ENCODE measurements at regions not wholly inside any gene's neighbourhood (a gene's known extent, or its start where the extent isn't known, plus 50 kb on each side); places are given as distances from the start of the nearest gene placed in this dataset.

DNA sequence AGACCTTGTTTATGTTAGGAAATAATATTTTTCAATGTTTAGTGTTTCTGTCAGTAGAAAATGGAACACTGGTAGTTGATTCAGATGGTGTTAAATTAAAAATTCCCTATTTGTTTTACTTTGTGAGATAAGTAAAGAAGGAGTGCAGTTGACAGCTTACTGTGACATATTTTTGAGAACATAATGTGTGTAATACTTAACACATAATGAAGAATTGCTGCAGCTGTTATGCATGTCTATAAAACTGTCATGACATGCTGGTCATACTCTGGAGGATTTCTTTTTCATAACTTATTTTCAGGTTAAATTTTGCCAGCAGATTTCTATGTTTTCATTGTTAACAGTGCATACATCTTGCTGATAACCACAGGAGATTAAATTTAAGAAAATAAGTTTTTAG lies 296.1 kb downstream of the CTH start:
- no peak for FAIRE-seq
- Histone ChIP-seq H3K27ac (ENCODE audit: low read depth in 2 of 2, low read length in 2 of 2) (no peak overlapping the region), H3K36me3 (ENCODE audit: control insufficient read depth in 2 of 3, insufficient read depth in 3 of 3, low read length in 3 of 3) (no peaks in the 10 kb centered on the region), H3K4me1 (ENCODE audit: control insufficient read depth in 2 of 3, insufficient read depth in 2 of 3, low read depth in 1 of 3, low read length in 3 of 3) (no peaks in the 10 kb centered on the region), H3K4me3 (ENCODE audit: low read length in 3 of 3) (peak overlapping the region in 2 of 3 donors; percentile 75 to 81), H3K9me3 (ENCODE audit: control insufficient read depth in 2 of 3, insufficient read depth in 1 of 3, low read length in 3 of 3) (no peaks in the 10 kb centered on the region), H3K9ac (ENCODE audit: low read length in 3 of 3) (peak overlapping the region in 1 of 3 donors; percentile 21), H3K27me3 (ENCODE audit: control insufficient read depth, insufficient read depth, low read length) (no peaks in the 10 kb centered on the region)
- intact Hi-C loops (cut with DNase I) = no loop called here
- TF ChIP-seq, protein P1, sequence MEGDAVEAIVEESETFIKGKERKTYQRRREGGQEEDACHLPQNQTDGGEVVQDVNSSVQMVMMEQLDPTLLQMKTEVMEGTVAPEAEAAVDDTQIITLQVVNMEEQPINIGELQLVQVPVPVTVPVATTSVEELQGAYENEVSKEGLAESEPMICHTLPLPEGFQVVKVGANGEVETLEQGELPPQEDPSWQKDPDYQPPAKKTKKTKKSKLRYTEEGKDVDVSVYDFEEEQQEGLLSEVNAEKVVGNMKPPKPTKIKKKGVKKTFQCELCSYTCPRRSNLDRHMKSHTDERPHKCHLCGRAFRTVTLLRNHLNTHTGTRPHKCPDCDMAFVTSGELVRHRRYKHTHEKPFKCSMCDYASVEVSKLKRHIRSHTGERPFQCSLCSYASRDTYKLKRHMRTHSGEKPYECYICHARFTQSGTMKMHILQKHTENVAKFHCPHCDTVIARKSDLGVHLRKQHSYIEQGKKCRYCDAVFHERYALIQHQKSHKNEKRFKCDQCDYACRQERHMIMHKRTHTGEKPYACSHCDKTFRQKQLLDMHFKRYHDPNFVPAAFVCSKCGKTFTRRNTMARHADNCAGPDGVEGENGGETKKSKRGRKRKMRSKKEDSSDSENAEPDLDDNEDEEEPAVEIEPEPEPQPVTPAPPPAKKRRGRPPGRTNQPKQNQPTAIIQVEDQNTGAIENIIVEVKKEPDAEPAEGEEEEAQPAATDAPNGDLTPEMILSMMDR (IDR thresholded peaks at IDR 0.05; ENCODE audit: borderline replicate concordance, extremely low read depth, insufficient read depth) = no peak
- DNase-seq = peak in 2 of 5 donors; percentile 27 to 50

DNA sequence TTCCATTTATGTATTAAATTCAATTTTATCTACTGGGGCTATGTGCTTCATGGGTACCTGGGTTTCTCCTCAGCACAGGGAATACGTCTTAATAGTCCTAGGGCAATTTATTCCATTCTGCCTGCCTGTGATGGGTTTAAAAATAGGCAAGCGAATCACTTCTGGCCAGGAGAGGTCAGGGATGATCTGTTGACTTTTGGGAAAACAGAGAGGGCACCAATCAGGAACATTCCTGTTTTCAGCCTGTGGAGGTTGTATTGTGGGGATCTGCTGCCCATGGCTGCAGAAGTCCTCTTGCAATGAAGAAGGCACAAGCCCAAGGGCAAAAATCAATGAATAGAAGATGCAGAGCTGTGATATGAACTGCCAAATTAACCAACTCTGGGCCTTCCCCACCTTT lies 303.1 kb downstream of the CTH start:
- DNase-seq = no peak
- Histone ChIP-seq H3K9me3 (ENCODE audit: control insufficient read depth in 2 of 3, insufficient read depth in 1 of 3, low read length in 3 of 3) (no peaks in the 10 kb centered on the region), H3K4me3 (ENCODE audit: low read length in 3 of 3) (no peak overlapping the region), H3K27me3 (ENCODE audit: control insufficient read depth, insufficient read depth, low read length) (no peaks in the 10 kb centered on the region), H3K27ac (ENCODE audit: low read depth in 2 of 2, low read length in 2 of 2) (no peak overlapping the region), H3K4me1 (ENCODE audit: control insufficient read depth in 2 of 3, insufficient read depth in 2 of 3, low read depth in 1 of 3, low read length in 3 of 3) (no peaks in the 10 kb centered on the region), H3K9ac (ENCODE audit: low read length in 3 of 3) (no peak overlapping the region), H3K36me3 (ENCODE audit: control insufficient read depth in 2 of 3, insufficient read depth in 3 of 3, low read length in 3 of 3) (no peaks in the 10 kb centered on the region)
- FAIRE-seq = no peak
- intact Hi-C loops (cut with DNase I) = no loop called here
- TF ChIP-seq, protein P1 (IDR thresholded peaks at IDR 0.05; ENCODE audit: borderline replicate concordance, extremely low read depth, insufficient read depth) = no peak

DNA sequence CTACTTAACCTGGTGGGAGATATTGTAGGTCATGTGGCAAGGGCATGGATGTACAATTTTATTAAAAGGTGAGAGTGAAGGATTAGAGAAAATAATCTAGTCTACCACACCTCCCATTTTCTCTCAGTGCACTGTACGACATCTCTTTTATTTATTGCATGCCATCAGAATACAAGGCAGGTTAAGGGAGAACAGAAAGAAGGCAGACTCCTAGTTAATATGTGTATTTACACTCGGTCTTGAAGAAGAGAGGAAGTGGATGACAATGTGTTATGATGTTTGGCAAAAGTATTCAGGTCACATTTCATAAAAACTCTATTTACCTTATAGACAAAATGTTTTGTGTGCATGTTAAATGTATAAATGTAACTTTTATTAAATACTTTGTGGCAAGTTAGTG lies 306.1 kb downstream of the CTH start:
- Histone ChIP-seq H3K4me3 (ENCODE audit: low read length in 3 of 3) (no peak overlapping the region), H3K9me3 (ENCODE audit: control insufficient read depth in 2 of 3, insufficient read depth in 1 of 3, low read length in 3 of 3) (no peaks in the 10 kb centered on the region), H3K4me1 (ENCODE audit: control insufficient read depth in 2 of 3, insufficient read depth in 2 of 3, low read depth in 1 of 3, low read length in 3 of 3) (no peaks in the 10 kb centered on the region), H3K27ac (ENCODE audit: low read depth in 2 of 2, low read length in 2 of 2) (no peak overlapping the region), H3K36me3 (ENCODE audit: control insufficient read depth in 2 of 3, insufficient read depth in 3 of 3, low read length in 3 of 3) (no peaks in the 10 kb centered on the region), H3K27me3 (ENCODE audit: control insufficient read depth, insufficient read depth, low read length) (no peaks in the 10 kb centered on the region), H3K9ac (ENCODE audit: low read length in 3 of 3) (no peak overlapping the region)
- FAIRE-seq = no peak
- DNase-seq = no peak
- TF ChIP-seq, protein P1 (IDR thresholded peaks at IDR 0.05; ENCODE audit: borderline replicate concordance, extremely low read depth, insufficient read depth) = no peak
- intact Hi-C loops (cut with DNase I) = no loop called here

DNA sequence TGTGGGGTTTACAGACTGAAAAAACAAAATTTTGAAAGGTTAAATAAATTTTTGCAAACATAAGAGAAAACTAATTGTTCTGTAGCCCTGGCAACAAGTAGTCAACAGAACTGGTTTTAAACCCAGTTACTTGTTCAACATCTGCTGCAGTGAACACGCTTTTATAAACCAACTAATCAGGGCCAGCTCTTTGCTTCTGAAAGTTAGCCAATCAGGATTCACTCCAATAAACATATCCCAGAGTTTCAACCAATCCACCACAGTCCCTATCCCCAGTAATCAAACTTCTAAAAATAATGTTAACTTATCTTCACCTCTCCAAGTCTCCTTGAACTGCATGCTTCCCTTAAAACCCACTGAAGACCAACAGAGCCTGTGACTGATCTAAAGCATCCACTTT lies 306.6 kb downstream of the CTH start:
- Histone ChIP-seq H3K36me3 (ENCODE audit: control insufficient read depth in 2 of 3, insufficient read depth in 3 of 3, low read length in 3 of 3) (no peaks in the 10 kb centered on the region), H3K4me3 (ENCODE audit: low read length in 3 of 3) (no peak overlapping the region), H3K9me3 (ENCODE audit: control insufficient read depth in 2 of 3, insufficient read depth in 1 of 3, low read length in 3 of 3) (no peaks in the 10 kb centered on the region), H3K27ac (ENCODE audit: low read depth in 2 of 2, low read length in 2 of 2) (no peak overlapping the region), H3K4me1 (ENCODE audit: control insufficient read depth in 2 of 3, insufficient read depth in 2 of 3, low read depth in 1 of 3, low read length in 3 of 3) (no peaks in the 10 kb centered on the region), H3K27me3 (ENCODE audit: control insufficient read depth, insufficient read depth, low read length) (no peaks in the 10 kb centered on the region), H3K9ac (ENCODE audit: low read length in 3 of 3) (no peak overlapping the region)
- no peak for FAIRE-seq
- intact Hi-C loops (cut with DNase I) = no loop called here
- no peak for DNase-seq
- TF ChIP-seq, protein P1 (IDR thresholded peaks at IDR 0.05; ENCODE audit: borderline replicate concordance, extremely low read depth, insufficient read depth) = no peak

Data from kidney (tissue), 13 donors.